ENCODE measurements at regions not wholly inside any gene's neighbourhood (a gene's known extent, or its start where the extent isn't known, plus 50 kb on each side); places are given as distances from the start of the nearest gene placed in this dataset.
A peak's percentile ranks its signal among the peaks of the same experiment; 100 is the strongest.

GRCh38 chr13:24083141-24083540 is 77.4 kb upstream of the SPATA13 start:
- ATAC-seq: no peak
- DNase-seq: no peak

- ATAC-seq (no peak), DNase-seq (no peak)
Measured at GRCh38 chr13:24083722-24084421, 76.6 kb upstream of the SPATA13 start.

- ATAC-seq (no peak), DNase-seq (no peak)
Measured at GRCh38 chr13:24085662-24086061, 74.9 kb upstream of the SPATA13 start.

GRCh38 chr13:24086642-24087041 is 73.9 kb upstream of the SPATA13 start:
- DNase-seq (no peak), ATAC-seq (no peak)

- DNase-seq (no peak), ATAC-seq (no peak)
Measured at GRCh38 chr13:24087605-24088225, 72.8 kb upstream of the SPATA13 start.

GRCh38 chr13:24090049-24090448 is 70.5 kb upstream of the SPATA13 start:
- no peak for ATAC-seq
- no peak for DNase-seq

- no peak for DNase-seq
- ATAC-seq: no peak
Measured at GRCh38 chr13:24091080-24091479, 69.4 kb upstream of the SPATA13 start.

GRCh38 chr13:24092108-24092507 is 68.4 kb upstream of the SPATA13 start:
- ATAC-seq (no peak), DNase-seq (no peak)

GRCh38 chr13:24093047-24093446 is 67.5 kb upstream of the SPATA13 start:
- DNase-seq: no peak
- no peak for ATAC-seq

GRCh38 chr13:24096659-24097058 is 63.9 kb upstream of the SPATA13 start:
- ATAC-seq: no peak
- no peak for DNase-seq

GRCh38 chr13:24097064-24097463 is 63.5 kb upstream of the SPATA13 start:
- peak; percentile 89 for ATAC-seq
- DNase-seq: peak; percentile 48

GRCh38 chr13:24097667-24098066 is 62.9 kb upstream of the SPATA13 start:
- ATAC-seq: peak; percentile 82
- DNase-seq: peak; percentile 38

- DNase-seq: no peak
Measured at GRCh38 chr13:24099490-24099889, 61.0 kb upstream of the SPATA13 start.

GRCh38 chr13:24100188-24100587 is 60.3 kb upstream of the SPATA13 start:
- no peak for ATAC-seq
- DNase-seq: no peak

More at GRCh38 chr13:24099490-24099889, 61.0 kb upstream of the SPATA13 start:
- ATAC-seq: no peak

- ATAC-seq (no peak), DNase-seq (no peak)
Measured at GRCh38 chr13:24103782-24104372, 56.6 kb upstream of the SPATA13 start.

GRCh38 chr13:24104723-24105122 is 55.8 kb upstream of the SPATA13 start:
- DNase-seq: no peak
- no peak for ATAC-seq

GRCh38 chr13:24106429-24106828 is 54.1 kb upstream of the SPATA13 start:
- DNase-seq (no peak), ATAC-seq (no peak)

GRCh38 chr13:24107955-24108614 is 52.4 kb upstream of the SPATA13 start:
- DNase-seq (no peak), ATAC-seq (no peak)

- DNase-seq (no peak), ATAC-seq (no peak)
Measured at GRCh38 chr13:24108615-24108965, 51.9 kb upstream of the SPATA13 start.

- DNase-seq: no peak
- no peak for ATAC-seq
Measured at GRCh38 chr13:24110011-24110410, 50.5 kb upstream of the SPATA13 start.

Measured in stimulated activated naive CD8-positive, alpha-beta T cell treated with anti-CD3 and anti-CD28 coated beads, Interleukin-15, Interleukin-2, amounts not matched to agents 100 U/mL and 50 U/mL, for 24 hours (primary cell).